Epithelial cell of esophagus (primary cell): ENCODE measurements at regions not wholly inside any gene's neighbourhood (a gene's known extent, or its start where the extent isn't known, plus 50 kb on each side); places are given as distances from the start of the nearest gene placed in this dataset.
"Not testable (repeated sequence)": the region's sequence is repeated elsewhere in the genome, so short reads cannot be mapped to it uniquely, and the experiment has no call there.

Experiments
- DNase-seq: peaks from one replicate; pipeline ENCODE4 v3.0.0; 2010; ENCODE audit warnings: low read depth
- H3K4me3 ChIP-seq: 2 replicates; pipeline ENCODE4 v1.5.1; 2011; ENCODE audit warnings: mild to moderate bottlenecking, low read length, control low read depth
- CTCF ChIP-seq: IDR thresholded peaks from 2 replicates; pipeline ENCODE4 v1.5.1; 2011; ENCODE audit warnings: low read depth, mild to moderate bottlenecking, low read length, control low read depth, inconsistent platforms; ENCODE audit not compliant: insufficient read depth; ENCODE audit errors: missing control alignments

- no peak overlapping the region for H3K4me3 ChIP-seq
- TF ChIP-seq CTCF, result no peak
- DNase-seq, result no peak
Observed at GRCh38 chr2:7378591-7378990, 461.4 kb downstream of the RNF144A start.

- TF ChIP-seq CTCF, result no peak
- DNase-seq, result no peak
- no peak overlapping the region for H3K4me3 ChIP-seq
Observed at GRCh38 chr2:7379799-7380198, 462.6 kb downstream of the RNF144A start.

- TF ChIP-seq CTCF, result no peak
Observed at GRCh38 chr2:7384773-7385349, 467.6 kb downstream of the RNF144A start.

GRCh38 chr2:7390311-7390710 lies 473.1 kb downstream of the RNF144A start:
- not testable (repeated sequence) for H3K4me3 ChIP-seq, DNase-seq

More at GRCh38 chr2:7384773-7385349, 467.6 kb downstream of the RNF144A start:
- no peak overlapping the region for H3K4me3 ChIP-seq
- DNase-seq, result no peak

- no peak for TF ChIP-seq CTCF
- H3K4me3 ChIP-seq, result no peak overlapping the region
- DNase-seq, result no peak
Observed at GRCh38 chr2:7392076-7392787, 475.0 kb downstream of the RNF144A start.

GRCh38 chr2:7394195-7394594 lies 477.0 kb downstream of the RNF144A start:
- no peak for TF ChIP-seq CTCF
- DNase-seq, result no peak
- no peak overlapping the region for H3K4me3 ChIP-seq

GRCh38 chr2:7400628-7401027 lies 483.4 kb downstream of the RNF144A start:
- DNase-seq, result no peak
- H3K4me3 ChIP-seq, result no peak overlapping the region
- TF ChIP-seq CTCF, result no peak
